HEK293 (cell line): ENCODE measurements at regions not wholly inside any gene's neighbourhood (a gene's known extent, or its start where the extent isn't known, plus 50 kb on each side); places are given as distances from the start of the nearest gene placed in this dataset.

Experiments
- CTCF ChIA-PET: fragments of 350-600 bp; formaldehyde crosslinking; extraction: SDS; loops from one replicate; lab custom pipeline; 2021; ENCODE audit warnings: antibody characterized with exemption; lab: Yijun Ruan, JAX
- POLR2A ChIA-PET: fragments of 300-600 bp; formaldehyde crosslinking; extraction: SDS; loops from one replicate; lab custom pipeline; 2020; ENCODE audit warnings: antibody characterized with exemption, inconsistent platforms; lab: Yijun Ruan, JAX
- H3K27ac ChIP-seq: fragments of 200-500 bp; sonication (Bioruptor generic); 2 replicates; pipeline ENCODE4 v1.5.1; 2014; ENCODE audit warnings: low read depth, low read length, control low read depth, inconsistent platforms; ENCODE audit errors: extremely low read depth
- H3K36me3 ChIP-seq, 2 experiments: fragments of 200-500 bp in 1 of 2; sonication (Bioruptor generic) in 1 of 2; 1 replicate in 1 of 2; 2 replicates in 1 of 2; pipeline ENCODE4 v1.5.1; 2014 to 2017; ENCODE audit warnings: inconsistent platforms in 2 of 2, low read length in 2 of 2; ENCODE audit not compliant: control insufficient read depth in 2 of 2, insufficient read depth in 1 of 2
- H3K4me1 ChIP-seq: fragments of 200-500 bp; sonication (Bioruptor generic); 2 replicates; pipeline ENCODE4 v1.5.1; 2014; ENCODE audit warnings: mild to moderate bottlenecking, low read length, inconsistent platforms; ENCODE audit not compliant: control insufficient read depth, insufficient read depth
- H3K4me3 ChIP-seq: 2 replicates; pipeline ENCODE4 v1.5.1; 2011; ENCODE audit warnings: low read depth, mild to moderate bottlenecking, control low read depth, low read length, moderate library complexity
- H3K9me3 ChIP-seq: fragments of 200-500 bp; sonication (Bioruptor generic); 2 replicates; pipeline ENCODE4 v1.5.1; 2014; ENCODE audit warnings: low read depth, low read length, inconsistent platforms; ENCODE audit not compliant: control insufficient read depth, insufficient read depth
- KLF1 ChIP-seq: fragments of 450-650 bp; formaldehyde crosslinking; IDR thresholded peaks from 2 replicates; pipeline ENCODE4 v1.5.1; 2016; ENCODE audit warnings: missing biosample characterization, missing genetic modification characterization
- KLF9 ChIP-seq: fragments of 450-650 bp; formaldehyde crosslinking; IDR thresholded peaks from 2 replicates; pipeline ENCODE4 v1.5.1; 2016; ENCODE audit warnings: missing biosample characterization, missing genetic modification characterization, low read depth
- RBAK ChIP-seq: fragments of 450-650 bp; formaldehyde crosslinking; IDR thresholded peaks from 2 replicates; pipeline ENCODE4 v1.5.1; 2016; ENCODE audit warnings: missing biosample characterization, missing genetic modification characterization
- REPIN1 ChIP-seq: fragments of 450-650 bp; formaldehyde crosslinking; IDR thresholded peaks from 2 replicates; pipeline ENCODE4 v1.5.1; 2017; ENCODE audit warnings: missing biosample characterization, missing genetic modification characterization, low read depth
- YY2 ChIP-seq: fragments of 450-650 bp; formaldehyde crosslinking; IDR thresholded peaks from 2 replicates; pipeline ENCODE4 v1.5.1; 2016; ENCODE audit warnings: missing biosample characterization, missing genetic modification characterization
- ZBTB20 ChIP-seq: fragments of 450-650 bp; formaldehyde crosslinking; IDR thresholded peaks from 2 replicates; pipeline ENCODE4 v1.5.1; 2016; ENCODE audit warnings: missing biosample characterization, missing genetic modification characterization
- ZFP3 ChIP-seq: fragments of 450-650 bp; formaldehyde crosslinking; IDR thresholded peaks from 2 replicates; pipeline ENCODE4 v1.5.1; 2016; ENCODE audit warnings: low read depth, missing biosample characterization, missing genetic modification characterization
- ZFP37 ChIP-seq: fragments of 450-650 bp; formaldehyde crosslinking; IDR thresholded peaks from 2 replicates; pipeline ENCODE4 v1.5.1; 2016; ENCODE audit warnings: missing biosample characterization, missing genetic modification characterization
- ZNF114 ChIP-seq: fragments of 450-650 bp; formaldehyde crosslinking; IDR thresholded peaks from 2 replicates; pipeline ENCODE4 v1.5.0; 2017; ENCODE audit warnings: missing biosample characterization, missing genetic modification characterization
- ZNF174 ChIP-seq: fragments of 450-650 bp; formaldehyde crosslinking; IDR thresholded peaks from 2 replicates; pipeline ENCODE4 v1.5.0; 2017; ENCODE audit warnings: missing biosample characterization, mild to moderate bottlenecking, missing genetic modification characterization
- ZNF26 ChIP-seq: fragments of 450-650 bp; formaldehyde crosslinking; IDR thresholded peaks from 2 replicates; pipeline ENCODE4 v1.5.1; 2016; ENCODE audit warnings: missing biosample characterization, missing genetic modification characterization
- ZNF37A ChIP-seq: fragments of 450-650 bp; IDR thresholded peaks from 2 replicates; pipeline ENCODE4 v1.5.1; 2018; ENCODE audit warnings: missing biosample characterization, missing genetic modification characterization
- ZNF404 ChIP-seq: fragments of 450-650 bp; formaldehyde crosslinking; IDR thresholded peaks from 2 replicates; pipeline ENCODE4 v1.5.1; 2017; ENCODE audit warnings: missing biosample characterization, missing genetic modification characterization
- ZNF585B ChIP-seq: fragments of 450-650 bp; formaldehyde crosslinking; IDR thresholded peaks from 2 replicates; pipeline ENCODE4 v1.5.1; 2016; ENCODE audit warnings: missing biosample characterization, missing genetic modification characterization
- ZNF623 ChIP-seq: fragments of 450-650 bp; formaldehyde crosslinking; IDR thresholded peaks from 2 replicates; pipeline ENCODE4 v1.5.1; 2016; ENCODE audit warnings: missing biosample characterization, missing genetic modification characterization
- ZNF629 ChIP-seq: fragments of 450-650 bp; formaldehyde crosslinking; IDR thresholded peaks from 2 replicates; pipeline ENCODE4 v1.5.1; 2017; ENCODE audit warnings: missing biosample characterization, missing genetic modification characterization
- ZNF639 ChIP-seq: fragments of 450-650 bp; formaldehyde crosslinking; IDR thresholded peaks from 2 replicates; pipeline ENCODE4 v1.5.1; 2016; ENCODE audit warnings: missing biosample characterization, missing genetic modification characterization
- ZNF658 ChIP-seq: fragments of 450-650 bp; formaldehyde crosslinking; IDR thresholded peaks from 2 replicates; pipeline ENCODE4; 2016; ENCODE audit warnings: missing biosample characterization, missing genetic modification characterization
- ZNF776 ChIP-seq: fragments of 450-650 bp; formaldehyde crosslinking; IDR thresholded peaks from 2 replicates; pipeline ENCODE4 v1.5.0; 2017; ENCODE audit warnings: missing biosample characterization, missing genetic modification characterization, borderline replicate concordance
- ZXDB ChIP-seq: fragments of 450-650 bp; formaldehyde crosslinking; IDR thresholded peaks from 2 replicates; pipeline ENCODE4 v1.5.1; 2016; ENCODE audit warnings: missing biosample characterization, missing genetic modification characterization
- TF ChIP-seq, protein P1 (sequence below): fragments of 450-650 bp; formaldehyde crosslinking; IDR thresholded peaks from 2 replicates; pipeline ENCODE4 v1.5.0; 2017; ENCODE audit warnings: missing biosample characterization, missing genetic modification characterization, borderline replicate concordance
- TF ChIP-seq, protein P2 (sequence below): fragments of 450-650 bp; formaldehyde crosslinking; IDR thresholded peaks from 2 replicates; pipeline ENCODE4 v1.5.1; 2017; ENCODE audit warnings: missing biosample characterization, missing genetic modification characterization

- CTCF ChIA-PET: no interaction called here
- POLR2A ChIA-PET: no interaction called here
- no peaks in the 10 kb centered on the region; the same call in 1 of the 2 replicates for H3K9me3 ChIP-seq
Observed at GRCh38 chr18:73696698-73697097, 450.9 kb downstream of the FBXO15 start.

GRCh38 chr18:73696171-73696570, 451.5 kb downstream of the FBXO15 start:
- no peaks in the 10 kb centered on the region; the same call in 1 of the 2 replicates for H3K9me3 ChIP-seq
- no peaks in the 10 kb centered on the region for H3K36me3 ChIP-seq
- ChIA-PET CTCF (interaction anchor here (0.6 kb wide), 1 partner anchor 33 kb away, joined by 4 read pairs; no protein-coding TSS in a partner anchor), POLR2A (no interaction called here)
- H3K4me3 ChIP-seq: no peak overlapping the region
- no peak overlapping the region for H3K27ac ChIP-seq
- TF ChIP-seq RBAK (no peak), ZNF174 (no peak), ZNF37A (tag by site-specific recombination) (no peak), ZNF585B (tag by site-specific recombination) (no peak), ZNF639 (no peak), ZNF26 (tag by site-specific recombination) (no peak), ZNF404 (tag by site-specific recombination) (no peak), ZNF629 (tag by site-specific recombination) (no peak), YY2 (tag by site-specific recombination) (no peak)
- TF ChIP-seq, all 188 proteins: peak for 0
- no peaks in the 10 kb centered on the region for H3K4me1 ChIP-seq

More at GRCh38 chr18:73696698-73697097, 450.9 kb downstream of the FBXO15 start:
- no peaks in the 10 kb centered on the region for H3K4me1 ChIP-seq
- H3K36me3 ChIP-seq: no peaks in the 10 kb centered on the region
- no peak for TF ChIP-seq ZNF658 (tag by site-specific recombination)
- TF ChIP-seq ZXDB (tag by site-specific recombination): no peak
- no peak for TF ChIP-seq KLF1 (tag by site-specific recombination)
- TF ChIP-seq ZBTB20 (tag by site-specific recombination): no peak
- no peak for TF ChIP-seq ZNF776
- no peak for TF ChIP-seq ZNF404 (tag by site-specific recombination)
- TF ChIP-seq, protein P1, sequence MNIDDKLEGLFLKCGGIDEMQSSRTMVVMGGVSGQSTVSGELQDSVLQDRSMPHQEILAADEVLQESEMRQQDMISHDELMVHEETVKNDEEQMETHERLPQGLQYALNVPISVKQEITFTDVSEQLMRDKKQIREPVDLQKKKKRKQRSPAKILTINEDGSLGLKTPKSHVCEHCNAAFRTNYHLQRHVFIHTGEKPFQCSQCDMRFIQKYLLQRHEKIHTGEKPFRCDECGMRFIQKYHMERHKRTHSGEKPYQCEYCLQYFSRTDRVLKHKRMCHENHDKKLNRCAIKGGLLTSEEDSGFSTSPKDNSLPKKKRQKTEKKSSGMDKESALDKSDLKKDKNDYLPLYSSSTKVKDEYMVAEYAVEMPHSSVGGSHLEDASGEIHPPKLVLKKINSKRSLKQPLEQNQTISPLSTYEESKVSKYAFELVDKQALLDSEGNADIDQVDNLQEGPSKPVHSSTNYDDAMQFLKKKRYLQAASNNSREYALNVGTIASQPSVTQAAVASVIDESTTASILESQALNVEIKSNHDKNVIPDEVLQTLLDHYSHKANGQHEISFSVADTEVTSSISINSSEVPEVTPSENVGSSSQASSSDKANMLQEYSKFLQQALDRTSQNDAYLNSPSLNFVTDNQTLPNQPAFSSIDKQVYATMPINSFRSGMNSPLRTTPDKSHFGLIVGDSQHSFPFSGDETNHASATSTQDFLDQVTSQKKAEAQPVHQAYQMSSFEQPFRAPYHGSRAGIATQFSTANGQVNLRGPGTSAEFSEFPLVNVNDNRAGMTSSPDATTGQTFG: no peak
- no peak for TF ChIP-seq ZNF114 (tag by site-specific recombination)
- no peak for TF ChIP-seq ZNF623
- no peak for TF ChIP-seq KLF9 (tag by site-specific recombination)
- TF ChIP-seq ZFP3 (tag by site-specific recombination): no peak
- TF ChIP-seq, protein P2, sequence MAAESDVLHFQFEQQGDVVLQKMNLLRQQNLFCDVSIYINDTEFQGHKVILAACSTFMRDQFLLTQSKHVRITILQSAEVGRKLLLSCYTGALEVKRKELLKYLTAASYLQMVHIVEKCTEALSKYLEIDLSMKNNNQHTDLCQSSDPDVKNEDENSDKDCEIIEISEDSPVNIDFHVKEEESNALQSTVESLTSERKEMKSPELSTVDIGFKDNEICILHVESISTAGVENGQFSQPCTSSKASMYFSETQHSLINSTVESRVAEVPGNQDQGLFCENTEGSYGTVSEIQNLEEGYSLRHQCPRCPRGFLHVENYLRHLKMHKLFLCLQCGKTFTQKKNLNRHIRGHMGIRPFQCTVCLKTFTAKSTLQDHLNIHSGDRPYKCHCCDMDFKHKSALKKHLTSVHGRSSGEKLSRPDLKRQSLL: no peak
- TF ChIP-seq YY2 (tag by site-specific recombination): no peak
- TF ChIP-seq REPIN1: no peak
- no peak for TF ChIP-seq ZFP37 (tag by site-specific recombination)
- no peak overlapping the region for H3K27ac ChIP-seq
- H3K4me3 ChIP-seq: no peak overlapping the region
